Gastrocnemius medialis (tissue), 4 donors: ENCODE measurements at regions not wholly inside any gene's neighbourhood (a gene's known extent, or its start where the extent isn't known, plus 50 kb on each side); places are given as distances from the start of the nearest gene placed in this dataset.

ENCODE experiments used
- CTCF ChIP-seq, 5 experiments: fragments of 450-650 bp in 3 of 5; fragments of 200-600 bp in 2 of 5; sonication (generic) in 2 of 5; IDR thresholded peaks in 4 of 5; conservative IDR thresholded peaks in 1 of 5; 1 replicate in 4 of 5; 2 replicates in 1 of 5; pipeline ENCODE4 v1.5.1; 2016 to 2019; ENCODE audit warnings: antibody characterized with exemption in 5 of 5, mild to moderate bottlenecking in 3 of 5, moderate library complexity in 3 of 5
- POLR2A ChIP-seq, 2 donors: fragments of 450-650 bp; IDR thresholded peaks; one replicate each; pipeline ENCODE4 v1.6.1; 2017; ENCODE audit warnings: antibody characterized with exemption in 2 of 2, mild to moderate bottlenecking in 2 of 2, moderate library complexity in 2 of 2

DNA sequence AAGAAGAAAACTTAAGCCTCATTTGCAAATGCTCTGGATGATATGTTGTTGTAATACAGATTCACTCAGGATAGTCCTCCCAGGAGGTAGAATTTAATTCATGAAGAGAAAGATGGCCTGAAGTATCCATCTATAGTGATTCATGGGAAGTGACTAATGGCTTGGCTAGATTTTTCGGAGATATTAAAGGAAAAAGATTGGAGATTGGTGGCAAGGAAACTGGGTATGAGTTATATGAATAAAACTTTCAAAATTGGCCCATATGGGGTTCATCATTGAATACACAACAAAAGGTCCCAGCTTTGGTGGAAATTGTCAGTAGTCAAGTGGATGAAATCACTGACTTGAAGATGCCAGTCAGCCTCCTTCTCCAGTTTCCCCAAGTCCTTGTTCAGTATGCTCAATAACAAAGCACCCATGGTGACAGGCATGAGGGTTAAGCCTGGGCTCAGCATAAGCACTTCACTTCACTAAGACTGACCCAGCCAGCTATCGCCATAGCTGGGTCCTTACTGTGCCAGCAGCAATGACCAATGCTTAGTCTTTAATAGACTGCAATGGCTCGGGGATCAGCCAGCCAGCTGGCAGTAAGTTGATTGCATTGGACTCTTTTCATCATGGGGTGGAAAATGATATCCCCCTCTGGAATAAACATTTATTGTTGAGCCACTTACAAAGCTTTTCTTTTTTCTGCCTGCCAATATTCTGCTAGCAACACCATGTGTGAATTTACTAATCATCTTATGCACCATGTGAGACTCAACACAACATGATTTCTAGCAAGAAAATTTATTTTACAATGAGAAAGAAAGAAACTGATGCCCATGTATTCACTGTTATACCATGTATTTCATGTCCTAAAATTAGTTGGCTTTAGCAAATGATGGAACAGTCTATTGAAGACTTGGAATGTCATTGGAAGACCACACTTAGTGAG lies 176.6 kb upstream of the TACR1 start:
- TF ChIP-seq CTCF (IDR thresholded peaks at IDR 0.05 in 4 of 5, conservative IDR thresholded peaks at IDR 0.05 in 1 of 5): no peak
- no peak for TF ChIP-seq POLR2A (IDR thresholded peaks at IDR 0.05)
